ENCODE measurements at regions not wholly inside any gene's neighbourhood (a gene's known extent, or its start where the extent isn't known, plus 50 kb on each side); places are given as distances from the start of the nearest gene placed in this dataset.
A peak's percentile ranks its signal among the peaks of the same experiment; 100 is the strongest.
"Not testable (repeated sequence)": the region's sequence is repeated elsewhere in the genome, so short reads cannot be mapped to it uniquely, and the experiment has no call there.

- DNase-seq: not testable (repeated sequence)
Observed at GRCh38 chr9:61817127-61817705, 627.4 kb downstream of the SPATA31A7 start.

DNA sequence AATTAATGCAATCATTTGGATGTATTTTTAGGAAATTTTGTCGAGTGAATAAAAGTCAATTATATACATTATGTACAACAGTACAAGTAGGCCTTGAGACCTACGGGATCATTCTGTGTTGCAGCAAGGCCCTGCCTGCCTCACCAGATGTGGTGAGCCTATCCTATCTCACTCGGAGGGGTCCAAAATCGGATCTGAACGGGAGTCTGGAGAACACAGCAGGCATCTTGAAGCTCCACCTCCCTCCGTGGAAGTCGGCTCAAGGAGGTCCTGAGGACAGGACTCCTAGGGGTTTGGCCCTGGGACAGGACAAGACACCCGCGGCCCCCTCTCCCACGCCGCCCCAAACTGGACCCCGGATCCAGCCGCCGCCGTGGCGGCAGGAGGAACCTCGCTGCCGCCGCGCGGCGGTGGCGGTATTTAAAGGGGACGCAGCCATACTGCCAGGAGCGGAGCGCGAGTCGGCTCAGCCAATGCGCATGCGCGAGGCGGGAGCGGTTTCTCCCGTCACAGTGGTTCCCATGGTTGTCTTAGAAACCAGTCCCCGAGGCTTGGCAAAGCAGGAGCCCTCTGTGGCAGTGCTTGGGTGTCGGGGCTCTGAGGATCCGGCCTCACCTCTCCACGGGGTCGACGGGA is 663.9 kb downstream of the SPATA31A7 start:
- peak in 4 of 5 experiments; percentile 54 to 87 (median 82) for DNase-seq

DNA sequence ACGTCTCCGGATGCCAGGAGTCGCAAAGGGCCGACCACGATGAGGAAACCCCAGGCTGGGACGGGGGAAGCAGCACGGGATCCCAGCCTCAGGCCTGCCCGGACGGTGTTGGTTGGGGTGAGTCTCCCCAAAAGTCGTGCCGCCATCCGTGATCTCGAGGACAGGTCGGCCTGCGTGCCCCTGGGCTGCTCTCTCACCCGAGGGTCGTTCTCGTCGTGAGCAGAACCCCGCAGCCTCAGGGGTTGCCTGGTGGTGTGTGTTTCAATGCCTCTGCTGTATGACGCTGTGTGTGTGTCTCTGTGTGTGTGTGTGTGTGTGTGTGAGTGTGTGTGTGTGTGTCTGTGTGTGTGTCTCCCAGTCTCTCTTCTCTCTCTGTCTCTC is 664.4 kb downstream of the SPATA31A7 start:
- peak in 2 of 5 experiments; percentile 0 to 2 for DNase-seq

DNA sequence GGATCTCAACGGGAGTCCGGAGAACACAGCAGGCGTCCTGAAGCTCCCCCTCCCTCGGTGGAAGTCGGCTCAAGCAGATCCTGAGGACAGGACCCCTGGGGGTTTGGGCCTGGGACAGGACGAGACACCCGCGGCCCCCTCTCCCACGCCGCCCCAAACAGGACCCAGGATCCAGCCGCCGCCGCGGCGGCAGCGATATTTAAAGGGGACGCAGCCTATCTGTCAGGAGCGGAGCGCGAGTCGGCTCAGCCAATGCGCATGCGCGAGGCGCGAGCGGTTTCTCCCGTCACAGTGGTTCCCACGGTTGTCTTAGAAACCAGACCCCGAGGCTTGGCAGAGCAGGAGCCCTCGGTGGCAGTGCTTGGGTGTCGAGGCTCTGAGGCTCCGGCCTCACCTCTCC is 666.4 kb downstream of the SPATA31A7 start:
- not testable (repeated sequence) for DNase-seq

GRCh38 chr9:61856858-61857453 is 667.1 kb downstream of the SPATA31A7 start:
- DNase-seq: peak in 1 of 5 experiments; percentile 0

DNA sequence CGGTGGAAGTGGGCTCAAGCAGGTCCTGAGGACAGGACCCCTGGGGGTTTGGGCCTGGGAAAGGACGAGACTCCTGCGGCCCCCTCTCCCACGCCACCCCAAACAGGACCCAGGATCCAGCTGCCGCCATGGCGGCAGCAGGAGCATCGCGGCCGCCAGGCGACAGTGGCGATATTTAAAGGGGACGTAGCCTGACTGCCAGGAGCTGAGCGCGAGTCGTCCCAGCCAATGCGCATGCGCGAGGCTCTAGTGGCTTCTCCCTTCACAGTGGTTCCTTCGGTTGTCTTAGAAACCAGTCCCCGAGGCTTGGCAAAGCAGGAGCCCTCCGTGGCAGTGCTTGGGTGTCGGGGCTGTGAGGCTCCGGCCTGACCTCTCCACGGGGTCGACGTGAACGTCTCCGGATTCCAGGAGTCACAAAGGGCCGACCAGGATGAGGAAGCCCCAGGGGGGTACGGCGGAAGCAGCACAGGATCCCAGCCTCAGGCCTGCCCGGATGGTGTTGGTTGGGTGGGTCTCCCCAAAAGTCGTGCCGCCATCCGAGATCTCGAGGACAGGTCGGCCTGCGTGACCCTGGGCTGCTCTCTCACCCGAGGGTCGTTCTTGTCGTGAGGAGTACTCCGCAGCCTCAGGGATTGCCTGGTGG is 668.0 kb downstream of the SPATA31A7 start:
- not testable (repeated sequence) for DNase-seq

- peak in 4 of 5 experiments; percentile 4 to 60 (median 46) for DNase-seq
Observed at GRCh38 chr9:61862431-61862971, 672.7 kb downstream of the SPATA31A7 start.

GRCh38 chr9:61864463-61864862 is 674.6 kb downstream of the SPATA31A7 start:
- not testable (repeated sequence) for DNase-seq

GRCh38 chr9:61868965-61869364 is 679.1 kb downstream of the SPATA31A7 start:
- not testable (repeated sequence) for DNase-seq

DNA sequence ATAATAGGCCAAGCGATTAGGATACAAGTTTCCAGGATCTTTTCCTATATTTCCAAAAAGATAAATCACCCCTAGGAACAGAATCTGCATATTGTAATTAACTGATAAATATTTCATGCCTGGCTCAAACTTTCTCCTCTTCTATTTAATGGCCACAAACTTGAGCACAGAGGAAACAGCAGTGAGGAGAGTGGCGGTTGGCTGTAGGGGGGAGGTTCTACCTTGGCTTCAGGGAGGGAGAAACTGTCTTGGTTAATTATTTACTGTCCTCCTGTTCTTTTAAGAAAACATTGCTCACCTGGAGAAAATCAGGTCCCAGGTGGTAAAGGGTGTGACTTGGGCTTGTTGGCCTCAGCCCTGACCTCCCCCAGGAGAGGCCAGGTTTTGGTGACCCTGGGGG is 682.5 kb downstream of the SPATA31A7 start:
- DNase-seq: not testable (repeated sequence)

All from T-helper 2 cell (primary cell).